Liver (tissue), 8 donors: ENCODE measurements at regions not wholly inside any gene's neighbourhood (a gene's known extent, or its start where the extent isn't known, plus 50 kb on each side); places are given as distances from the start of the nearest gene placed in this dataset.

Experiments used
- DNase-seq: peaks from one replicate; pipeline ENCODE4 v3.0.0-alpha.2; 2017; ENCODE audit warnings: low spot score
- H3K27ac ChIP-seq, 2 donors: one replicate each; pipeline ENCODE4 v1.7.0; 2013; ENCODE audit warnings: inconsistent platforms in 2 of 2, low read length in 2 of 2, control low read depth in 1 of 2, low read depth in 1 of 2, mild to moderate bottlenecking in 1 of 2
- H3K27me3 ChIP-seq, 4 donors: one replicate each; pipeline versions ENCODE4 v1.6.1 to v1.7.0; 2013; ENCODE audit warnings: low read length in 3 of 4, inconsistent platforms in 1 of 4, mild to moderate bottlenecking in 1 of 4, moderate library complexity in 1 of 4; ENCODE audit not compliant: control insufficient read depth in 4 of 4, insufficient read depth in 4 of 4
- H3K36me3 ChIP-seq, 4 donors: one replicate each; pipeline versions ENCODE4 v1.6.1 to v1.7.0; 2013; ENCODE audit warnings: low read length in 3 of 4, mild to moderate bottlenecking in 3 of 4, low read depth in 1 of 4, moderate library complexity in 1 of 4; ENCODE audit not compliant: control insufficient read depth in 4 of 4, insufficient read depth in 3 of 4
- H3K4me1 ChIP-seq, 4 donors: one replicate each; pipeline versions ENCODE4 v1.6.1 to v1.7.0; 2013; ENCODE audit warnings: low read length in 3 of 4, mild to moderate bottlenecking in 3 of 4, moderate library complexity in 1 of 4; ENCODE audit not compliant: control insufficient read depth in 4 of 4, insufficient read depth in 4 of 4
- H3K4me3 ChIP-seq, 3 donors: one replicate each; pipeline versions ENCODE4 v1.6.1 to v1.7.0; 2013; ENCODE audit warnings: low read length in 3 of 3, control low read depth in 1 of 3, low read depth in 1 of 3, mild to moderate bottlenecking in 1 of 3
- H3K9ac ChIP-seq, 2 donors: one replicate each; pipeline ENCODE4 v1.7.0; 2013; ENCODE audit warnings: low read length in 2 of 2, mild to moderate bottlenecking in 2 of 2, moderate library complexity in 2 of 2, control low read depth in 1 of 2, low read depth in 1 of 2
- H3K9me3 ChIP-seq, 4 donors: one replicate each; pipeline versions ENCODE4 v1.6.1 to v1.7.0; 2013; ENCODE audit warnings: low read length in 3 of 4; ENCODE audit not compliant: control insufficient read depth in 4 of 4
- ATF3 ChIP-seq: IDR thresholded peaks from 2 replicates; pipeline ENCODE4 v1.6.1; 2016; ENCODE audit warnings: antibody characterized with exemption
- CTCF ChIP-seq: fragments of 150-350 bp; IDR thresholded peaks from 2 replicates; pipeline ENCODE4 v1.5.1; 2017; ENCODE audit warnings: improper control_type of control experiment, low read depth, low read length; ENCODE audit not compliant: missing input control
- EGR1 ChIP-seq, 2 donors: IDR thresholded peaks; 2 replicates each; pipeline ENCODE4 v1.6.1; 2016 to 2018; ENCODE audit warnings: antibody characterized with exemption in 2 of 2, low read depth in 2 of 2
- FOXA1 ChIP-seq: IDR thresholded peaks from 2 replicates; pipeline ENCODE4 v1.6.1; 2016; ENCODE audit warnings: antibody characterized with exemption
- FOXA2 ChIP-seq: IDR thresholded peaks from 2 replicates; pipeline ENCODE4 v1.6.1; 2016; ENCODE audit warnings: antibody characterized with exemption
- GABPA ChIP-seq, 2 donors: IDR thresholded peaks in 1 of 2; conservative IDR thresholded peaks in 1 of 2; 2 replicates each; pipeline ENCODE4 v1.6.1; 2016; ENCODE audit warnings: antibody characterized with exemption in 2 of 2, mild to moderate bottlenecking in 1 of 2, moderate library complexity in 1 of 2
- HNF4A ChIP-seq, 2 donors: conservative IDR thresholded peaks; 2 replicates each; pipeline ENCODE4 v1.6.1; 2016; ENCODE audit warnings: antibody characterized with exemption in 2 of 2, mild to moderate bottlenecking in 2 of 2
- HNF4G ChIP-seq: IDR thresholded peaks from 2 replicates; pipeline ENCODE4 v1.6.1; 2016; ENCODE audit warnings: antibody characterized with exemption
- JUND ChIP-seq, 2 donors: IDR thresholded peaks; 2 replicates each; pipeline ENCODE4 v1.6.1; 2016; ENCODE audit warnings: antibody characterized with exemption in 2 of 2
- MAX ChIP-seq: IDR thresholded peaks from 2 replicates; pipeline ENCODE4 v1.6.1; 2016; ENCODE audit warnings: antibody characterized with exemption
- NR2F2 ChIP-seq: IDR thresholded peaks from 2 replicates; pipeline ENCODE4 v1.6.1; 2016; ENCODE audit warnings: antibody characterized with exemption
- RAD21 ChIP-seq, 2 donors: IDR thresholded peaks; 2 replicates each; pipeline ENCODE4 v1.6.1; 2016; ENCODE audit warnings: antibody characterized with exemption in 2 of 2, mild to moderate bottlenecking in 2 of 2
- REST ChIP-seq: IDR thresholded peaks from 2 replicates; pipeline ENCODE4 v1.6.1; 2016; ENCODE audit warnings: antibody characterized with exemption, mild to moderate bottlenecking
- RXRA ChIP-seq, 2 donors: IDR thresholded peaks; 2 replicates each; pipeline ENCODE4 v1.6.1; 2017 to 2018; ENCODE audit warnings: antibody characterized with exemption in 2 of 2, mild to moderate bottlenecking in 1 of 2
- SP1 ChIP-seq: IDR thresholded peaks from 2 replicates; pipeline ENCODE4 v1.6.1; 2018; ENCODE audit warnings: antibody characterized with exemption, mild to moderate bottlenecking
- TAF1 ChIP-seq: conservative IDR thresholded peaks from 2 replicates; pipeline ENCODE4 v1.6.1; 2016; ENCODE audit warnings: antibody characterized with exemption, mild to moderate bottlenecking
- YY1 ChIP-seq: IDR thresholded peaks from 2 replicates; pipeline ENCODE4 v1.6.1; 2016; ENCODE audit warnings: antibody characterized with exemption, mild to moderate bottlenecking
- ZBTB33 ChIP-seq: IDR thresholded peaks from 2 replicates; pipeline ENCODE4 v1.6.1; 2016; ENCODE audit warnings: antibody characterized with exemption
- WGBS: extraction: QIAGEN DNeasy Blood & Tissue Kit; methylation state at CpG from one replicate; pipeline ENCODE4 v1.1.7; 2013; 5-methylcytosine and 5-hydroxymethylcytosine counted together
- donor health status: healthy.
- donor health status: healthy.
- donor health status: healthy.
- donor health status: healthy.
- donor health status: healthy.

- Histone ChIP-seq H3K4me3 (no peak overlapping the region), H3K27ac (no peak overlapping the region), H3K27me3 (no peaks in the 10 kb centered on the region), H3K9me3 (no peaks in the 10 kb centered on the region), H3K4me1 (peaks cover 0 to 8% (median 0%) of the 10 kb centered on the region in 4 donors), H3K9ac (no peak overlapping the region), H3K36me3 (no peaks in the 10 kb centered on the region)
- TF ChIP-seq JUND (IDR thresholded peaks at IDR 0.05) = no peak
- no peak for TF ChIP-seq TAF1
- no peak for TF ChIP-seq CTCF
- no peak for TF ChIP-seq HNF4G
- TF ChIP-seq GABPA (IDR thresholded peaks at IDR 0.05 in 1 of 2, conservative IDR thresholded peaks at IDR 0.05 in 1 of 2) = no peak
- TF ChIP-seq EGR1 (IDR thresholded peaks at IDR 0.05; ENCODE audit: low read depth in 2 of 2) = no peak
- TF ChIP-seq RAD21 (IDR thresholded peaks at IDR 0.05) = no peak
- no peak for TF ChIP-seq ATF3
- no peak for TF ChIP-seq MAX
- no peak for TF ChIP-seq FOXA1
- TF ChIP-seq NR2F2 = no peak
- no peak for TF ChIP-seq RXRA (IDR thresholded peaks at IDR 0.05)
- TF ChIP-seq YY1 = no peak
- TF ChIP-seq HNF4A (conservative IDR thresholded peaks at IDR 0.05) = no peak
- TF ChIP-seq SP1 = no peak
- TF ChIP-seq ZBTB33 = no peak
- no peak for TF ChIP-seq FOXA2
- no peak for TF ChIP-seq REST
- WGBS = 74% methylated on average over 2 of the region's 2 CpGs
- DNase-seq = no peak
Observed at GRCh38 chr11:121367844-121368225, 75.3 kb downstream of the SC5D start.
